ENCODE measurements at regions not wholly inside any gene's neighbourhood (a gene's known extent, or its start where the extent isn't known, plus 50 kb on each side); places are given as distances from the start of the nearest gene placed in this dataset.

- POLR2A ChIA-PET = no interaction called here
- intact Hi-C loops (cut with micrococcal nuclease) = no loop called here
Observed at GRCh38 chr14:98545181-98545580, 726.8 kb downstream of the BCL11B start.

GRCh38 chr14:98548071-98548686 is 723.8 kb downstream of the BCL11B start:
- Histone ChIP-seq H3K4me3 (replicated peaks in 1 of 3; ENCODE audit: insufficient read depth in 1 of 3, low read depth in 1 of 3, low read length in 3 of 3) (no peak overlapping the region), H3K79me2 (ENCODE audit: control insufficient read depth, insufficient read depth, low read length) (no peaks in the 10 kb centered on the region), H3K9me1 (replicated peaks; ENCODE audit: control insufficient read depth, extremely low read depth, insufficient read depth, low read length) (no peaks in the 10 kb centered on the region), H2AFZ (ENCODE audit: low read depth, low read length) (no peak overlapping the region), H3K9me3 (replicated peaks; ENCODE audit: control insufficient read depth, insufficient read depth, low read length) (no peaks in the 10 kb centered on the region), H3K4me2 (ENCODE audit: insufficient read depth, low read length) (no peak overlapping the region), H3K27ac (ENCODE audit: insufficient read depth, low read depth, low read length) (no peak overlapping the region), H3K27me3 (ENCODE audit: control insufficient read depth in 2 of 2, insufficient read depth in 2 of 2, low read length in 2 of 2) (no peaks in the 10 kb centered on the region), H3K4me1 (ENCODE audit: control insufficient read depth, extremely low read depth, insufficient read depth, low read length) (no peaks in the 10 kb centered on the region), H3K9ac (replicated peaks; ENCODE audit: extremely low read depth, insufficient read depth, low read length) (no peak overlapping the region), H3K36me3 (ENCODE audit: control insufficient read depth in 2 of 2, extremely low read depth in 1 of 2, insufficient read depth in 2 of 2, low read length in 2 of 2) (no peaks in the 10 kb centered on the region), H4K20me1 (replicated peaks; ENCODE audit: control insufficient read depth, extremely low read depth, insufficient read depth, low read length) (no peaks in the 10 kb centered on the region)
- TF ChIP-seq EZH2 (IDR thresholded peaks at IDR 0.05; ENCODE audit: borderline replicate concordance, low read depth, low read length, severe bottlenecking) = no peak
- no peak for TF ChIP-seq MYC (IDR thresholded peaks at IDR 0.05; ENCODE audit: low read depth, low read length)
- TF ChIP-seq CTCF (IDR thresholded peaks at IDR 0.05; ENCODE audit: extremely low read depth in 1 of 2, insufficient read depth in 1 of 2, low read depth in 1 of 2, low read length in 2 of 2) = no peak
- no peak for TF ChIP-seq MAX (IDR thresholded peaks at IDR 0.05; ENCODE audit: insufficient read depth, insufficient read length)
- TF ChIP-seq FOS (IDR thresholded peaks at IDR 0.05; ENCODE audit: borderline replicate concordance, insufficient read depth, low read length) = no peak
- TF ChIP-seq GATA2 (IDR thresholded peaks at IDR 0.05; ENCODE audit: insufficient read depth, insufficient read length, low read depth, low read length) = no peak
- TF ChIP-seq JUN (IDR thresholded peaks at IDR 0.05; ENCODE audit: borderline replicate concordance, insufficient read depth, insufficient read length, low read depth) = no peak
- TF ChIP-seq POLR2AphosphoS5 (IDR thresholded peaks at IDR 0.05; ENCODE audit: insufficient read depth, low read depth, low read length) = no peak
- no peak for TF ChIP-seq POLR2A (IDR thresholded peaks at IDR 0.05; ENCODE audit: low read depth, low read length)
- DNase-seq (ENCODE audit: low read depth, low spot score) (no peak), FAIRE-seq (no peak)
- intact Hi-C loops (cut with micrococcal nuclease) = no loop called here
- ChIA-PET CTCF (no interaction called here), POLR2A (no interaction called here)
- dilution Hi-C loops (cut with MboI; ENCODE audit: extremely low pct_ligation_motif_present, low sequenced_read_pairs) = no loop called here
- no TSS peak for BruUV-seq (replicated peaks)

More at GRCh38 chr14:98545181-98545580, 726.8 kb downstream of the BCL11B start:
- no peak overlapping the region for H3K4me2 ChIP-seq (ENCODE audit: insufficient read depth, low read length)
- no peaks in the 10 kb centered on the region for H3K9me1 ChIP-seq (replicated peaks; ENCODE audit: control insufficient read depth, extremely low read depth, insufficient read depth, low read length)
- no peaks in the 10 kb centered on the region for H3K36me3 ChIP-seq (ENCODE audit: control insufficient read depth in 2 of 2, extremely low read depth in 1 of 2, insufficient read depth in 2 of 2, low read length in 2 of 2)
- peaks cover 4% of the 10 kb centered on the region for H3K9me3 ChIP-seq (replicated peaks; ENCODE audit: control insufficient read depth, insufficient read depth, low read length)
- no peak overlapping the region for H3K4me3 ChIP-seq (replicated peaks in 1 of 3; ENCODE audit: insufficient read depth in 1 of 3, low read depth in 1 of 3, low read length in 3 of 3)
- DNase-seq (ENCODE audit: low read depth, low spot score) = no peak
- BruUV-seq (replicated peaks) = no TSS peak
- no peak overlapping the region for H3K27ac ChIP-seq (ENCODE audit: insufficient read depth, low read depth, low read length)
- H3K79me2 ChIP-seq (ENCODE audit: control insufficient read depth, insufficient read depth, low read length) = no peaks in the 10 kb centered on the region
- H4K20me1 ChIP-seq (replicated peaks; ENCODE audit: control insufficient read depth, extremely low read depth, insufficient read depth, low read length) = no peaks in the 10 kb centered on the region
- H3K4me1 ChIP-seq (ENCODE audit: control insufficient read depth, extremely low read depth, insufficient read depth, low read length) = no peaks in the 10 kb centered on the region
- no peaks in the 10 kb centered on the region for H3K27me3 ChIP-seq (ENCODE audit: control insufficient read depth in 2 of 2, insufficient read depth in 2 of 2, low read length in 2 of 2)
- CTCF ChIA-PET = no interaction called here
- dilution Hi-C loops (cut with MboI; ENCODE audit: extremely low pct_ligation_motif_present, low sequenced_read_pairs) = no loop called here
- H3K9ac ChIP-seq (replicated peaks; ENCODE audit: extremely low read depth, insufficient read depth, low read length) = no peak overlapping the region
- no peak for FAIRE-seq
- H2AFZ ChIP-seq (ENCODE audit: low read depth, low read length) = no peak overlapping the region
- TF ChIP-seq EZH2 (IDR thresholded peaks at IDR 0.05; ENCODE audit: borderline replicate concordance, low read depth, low read length, severe bottlenecking) = no peak
- no peak for TF ChIP-seq POLR2A (IDR thresholded peaks at IDR 0.05; ENCODE audit: low read depth, low read length)
- no peak for TF ChIP-seq MYC (IDR thresholded peaks at IDR 0.05; ENCODE audit: low read depth, low read length)
